Aorta (tissue), 5 donors: ENCODE measurements at regions not wholly inside any gene's neighbourhood (a gene's known extent, or its start where the extent isn't known, plus 50 kb on each side); places are given as distances from the start of the nearest gene placed in this dataset.

Source experiments
- ATAC-seq: fragments of 200-7000 bp; cut with Tn5 transposase; one replicate; pipeline ENCODE4 v1.9.1; 2022; ENCODE audit warnings: moderate library complexity; ENCODE audit not compliant: low FRiP score
- DNase-seq, 2 donors: peaks; one replicate each; pipeline ENCODE4 v3.0.0-alpha.2; 2020
- H3K27ac ChIP-seq, 2 donors: one replicate each; pipeline ENCODE4 v1.5.1; 2013; ENCODE audit warnings: low read length in 2 of 2, mild to moderate bottlenecking in 2 of 2, moderate library complexity in 2 of 2, control low read depth in 1 of 2, inconsistent platforms in 1 of 2, low read depth in 1 of 2
- H3K27me3 ChIP-seq, 2 donors: one replicate each; pipeline ENCODE4 v1.6.1; 2013; ENCODE audit warnings: control low read depth in 1 of 2, low read length in 1 of 2, mild to moderate bottlenecking in 1 of 2, moderate library complexity in 1 of 2; ENCODE audit not compliant: insufficient read depth in 2 of 2, control insufficient read depth in 1 of 2
- H3K36me3 ChIP-seq, 2 donors: one replicate each; pipeline ENCODE4 v1.6.1; 2013; ENCODE audit warnings: control low read depth in 1 of 2, low read length in 1 of 2, mild to moderate bottlenecking in 1 of 2; ENCODE audit not compliant: insufficient read depth in 2 of 2, control insufficient read depth in 1 of 2
- H3K4me1 ChIP-seq, 2 donors: one replicate each; pipeline ENCODE4 v1.6.1; 2013; ENCODE audit warnings: low read length in 2 of 2, control low read depth in 1 of 2, mild to moderate bottlenecking in 1 of 2, moderate library complexity in 1 of 2; ENCODE audit not compliant: insufficient read depth in 2 of 2, control insufficient read depth in 1 of 2
- H3K4me3 ChIP-seq, 2 donors: one replicate each; pipeline ENCODE4 v1.5.1; 2013; ENCODE audit warnings: low read length in 2 of 2, control low read depth in 1 of 2, mild to moderate bottlenecking in 1 of 2
- H3K9me3 ChIP-seq: one replicate; pipeline ENCODE4 v1.6.1; 2013; ENCODE audit warnings: mild to moderate bottlenecking, low read length; ENCODE audit not compliant: control insufficient read depth
- WGBS, 2 donors: extraction: QIAGEN DNeasy Blood & Tissue Kit; methylation state at CpG; one replicate each; pipeline ENCODE4 v1.1.7; 2013; 5-methylcytosine and 5-hydroxymethylcytosine counted together
- intact Hi-C, 2 donors: fragments of 100-400 bp; cut with DNase I; formaldehyde crosslinking; loops; one replicate each; pipeline versions ENCODE4 v1.14.2 to v1.15.0; 2022
- donor health status: healthy with polysubstance abuse.
- donor health status: Bipolar disorder and iron deficiency.
- donor health status: DM: no; HTN: no; CAD: no.
- donor health status: DM: no; HTN: no; CAD: no.
- donor health status: DM: yes; HTN: yes; CAD: no.

GRCh38 chr20:58135441-58136148 lies 92.9 kb downstream of the ANKRD60 start:
- Histone ChIP-seq H3K4me1 (peaks cover 2 to 7% of the 10 kb centered on the region in 2 donors), H3K27ac (no peak overlapping the region), H3K36me3 (no peaks in the 10 kb centered on the region), H3K4me3 (no peak overlapping the region), H3K9me3 (no peaks in the 10 kb centered on the region), H3K27me3 (no peaks in the 10 kb centered on the region)
- no peak for ATAC-seq
- 22 to 28% methylated on average over 16 of the region's 16 CpGs for WGBS, 2 donors
- peak in 1 of 2 donors; percentile 51 for DNase-seq
- intact Hi-C loops = no loop called here

- 19 to 30% methylated on average over 9 of the region's 9 CpGs for whole genome bisulfite sequencing, 2 donors
- Histone ChIP-seq H3K27me3 (no peaks in the 10 kb centered on the region), H3K9me3 (no peaks in the 10 kb centered on the region), H3K4me3 (no peak overlapping the region), H3K36me3 (no peaks in the 10 kb centered on the region), H3K27ac (peak overlapping the region; percentile 39 to 48), H3K4me1 (peaks cover 2 to 8% of the 10 kb centered on the region in 2 donors)
- DNase-seq (peak in 1 of 2 donors; percentile 11), ATAC-seq (no peak)
- intact Hi-C loops = loop anchor here in 1 of 2 donors (5.0 kb wide), 1 partner anchor 44 kb away; no protein-coding TSS in a partner anchor
Measured at GRCh38 chr20:58133020-58133808, 95.2 kb downstream of the ANKRD60 start.

DNA sequence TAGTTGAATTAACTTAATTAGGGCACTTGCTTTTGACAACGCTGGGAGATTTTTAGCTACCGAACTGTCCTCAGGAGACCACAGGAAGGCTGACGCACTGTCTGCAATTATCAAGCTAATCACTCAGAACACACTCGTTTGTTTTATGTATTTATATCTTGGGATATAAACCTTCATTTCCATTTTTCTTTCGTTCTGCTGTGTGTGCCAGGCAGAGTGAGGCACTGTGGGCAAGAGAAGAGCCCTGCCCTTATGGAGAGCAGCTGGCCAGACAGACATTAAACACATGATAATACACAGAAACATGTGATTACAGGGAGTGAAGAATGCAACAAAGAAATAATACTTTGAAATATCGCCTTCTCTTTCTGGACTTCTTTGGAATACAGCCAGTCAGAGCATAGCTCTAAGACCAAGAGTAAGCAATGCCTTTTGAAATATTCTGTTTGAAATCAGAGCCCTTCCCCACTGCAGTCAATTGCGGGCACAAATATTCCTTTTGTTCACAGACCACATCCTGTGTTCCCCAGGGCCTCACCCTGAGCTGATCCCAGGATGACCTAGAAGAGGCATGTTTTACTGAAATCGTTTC lies 96.8 kb downstream of the ANKRD60 start:
- Histone ChIP-seq H3K4me3 (no peak overlapping the region), H3K27me3 (no peaks in the 10 kb centered on the region), H3K4me1 (peaks cover 2 to 10% of the 10 kb centered on the region in 2 donors)

DNA sequence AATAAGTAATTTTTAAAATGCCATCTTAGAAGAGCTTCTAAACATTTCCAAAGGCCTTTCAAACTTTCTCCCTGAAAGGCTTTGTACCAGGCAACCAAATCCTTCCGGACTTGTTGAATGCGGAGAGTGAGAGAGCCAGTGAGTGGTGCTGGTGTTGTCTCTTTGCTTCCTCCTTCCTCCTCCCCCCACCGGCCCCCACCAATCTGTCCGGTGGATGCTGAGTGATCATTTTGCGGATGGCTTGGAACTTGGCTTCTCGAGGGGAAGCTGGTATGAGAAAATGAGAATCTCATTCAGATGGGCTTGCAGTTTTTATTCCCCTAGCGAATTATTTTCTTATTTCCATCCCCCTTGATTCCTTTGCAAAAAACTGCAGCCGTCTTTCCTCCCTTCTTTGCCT lies 97.3 kb downstream of the ANKRD60 start:
- Histone ChIP-seq H3K4me1 (peaks cover 2 to 10% of the 10 kb centered on the region in 2 donors), H3K4me3 (no peak overlapping the region), H3K9me3 (no peaks in the 10 kb centered on the region), H3K27ac (peak overlapping the region in 1 of 2 donors; percentile 68), H3K27me3 (no peaks in the 10 kb centered on the region), H3K36me3 (no peaks in the 10 kb centered on the region)
- no peak for ATAC-seq
- peak in 1 of 2 donors; percentile 21 for DNase-seq
- intact Hi-C loops = loop anchor here in 1 of 2 donors (5.0 kb wide), 1 partner anchor 46 kb away; no protein-coding TSS in a partner anchor
- WGBS, 2 donors = 43 to 53% methylated on average over 8 of the region's 8 CpGs

More for the DNA sequence above, 96.8 kb downstream of the ANKRD60 start:
- no peak for ATAC-seq
- WGBS, 2 donors = 11 to 14% methylated on average over 8 of the region's 8 CpGs
- no peak for DNase-seq
- H3K27ac ChIP-seq = peak overlapping the region in 1 of 2 donors; percentile 68
- intact Hi-C loops = loop anchor here in 1 of 2 donors (5.0 kb wide), 1 partner anchor 46 kb away; no protein-coding TSS in a partner anchor
- no peaks in the 10 kb centered on the region for H3K36me3 ChIP-seq
- H3K9me3 ChIP-seq = no peaks in the 10 kb centered on the region

GRCh38 chr20:58130581-58130980 lies 97.9 kb downstream of the ANKRD60 start:
- Histone ChIP-seq H3K4me1 (peaks cover 2 to 10% of the 10 kb centered on the region in 2 donors), H3K4me3 (no peak overlapping the region), H3K9me3 (no peaks in the 10 kb centered on the region), H3K36me3 (no peaks in the 10 kb centered on the region), H3K27me3 (no peaks in the 10 kb centered on the region), H3K27ac (peak overlapping the region; percentile 47 to 78)
- DNase-seq = peak in 1 of 2 donors; percentile 45
- no peak for ATAC-seq
- intact Hi-C loops = loop anchor here in 1 of 2 donors (5.0 kb wide), 1 partner anchor 47 kb away; no protein-coding TSS in a partner anchor
- WGBS, 2 donors = 82 to 85% methylated on average over 14 of the region's 14 CpGs

DNA sequence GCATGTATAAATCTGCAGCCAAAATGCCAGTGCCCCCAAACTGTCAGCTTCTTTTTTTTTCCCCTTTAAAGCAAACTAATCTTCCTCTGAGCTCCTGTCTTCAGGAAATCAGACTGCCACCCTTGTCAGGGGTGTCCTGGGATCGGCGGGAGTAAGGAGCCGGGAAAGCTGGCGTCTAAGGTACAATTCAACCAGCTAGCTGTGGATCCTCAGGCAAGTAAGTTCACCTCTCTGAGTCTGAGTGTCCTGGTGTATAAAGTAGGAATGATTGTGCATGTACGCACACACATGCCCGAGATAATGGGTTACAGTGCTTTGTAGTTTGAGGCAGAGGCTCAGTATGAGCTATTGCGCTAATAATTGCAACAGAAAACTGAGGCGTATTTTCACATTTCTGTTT lies 98.3 kb downstream of the ANKRD60 start:
- DNase-seq (peak in 1 of 2 donors; percentile 23), ATAC-seq (no peak)
- H3K27ac ChIP-seq = peak overlapping the region; percentile 47 to 78
- intact Hi-C loops = loop anchor here in 1 of 2 donors (5.0 kb wide), 1 partner anchor 47 kb away; no protein-coding TSS in a partner anchor
- no peaks in the 10 kb centered on the region for H3K36me3 ChIP-seq
- H3K4me1 ChIP-seq = peaks cover 2 to 10% of the 10 kb centered on the region in 2 donors
- no peaks in the 10 kb centered on the region for H3K27me3 ChIP-seq
- no peak overlapping the region for H3K4me3 ChIP-seq
- no peaks in the 10 kb centered on the region for H3K9me3 ChIP-seq
- WGBS, 2 donors = 81 to 84% methylated on average over 8 of the region's 8 CpGs

DNA sequence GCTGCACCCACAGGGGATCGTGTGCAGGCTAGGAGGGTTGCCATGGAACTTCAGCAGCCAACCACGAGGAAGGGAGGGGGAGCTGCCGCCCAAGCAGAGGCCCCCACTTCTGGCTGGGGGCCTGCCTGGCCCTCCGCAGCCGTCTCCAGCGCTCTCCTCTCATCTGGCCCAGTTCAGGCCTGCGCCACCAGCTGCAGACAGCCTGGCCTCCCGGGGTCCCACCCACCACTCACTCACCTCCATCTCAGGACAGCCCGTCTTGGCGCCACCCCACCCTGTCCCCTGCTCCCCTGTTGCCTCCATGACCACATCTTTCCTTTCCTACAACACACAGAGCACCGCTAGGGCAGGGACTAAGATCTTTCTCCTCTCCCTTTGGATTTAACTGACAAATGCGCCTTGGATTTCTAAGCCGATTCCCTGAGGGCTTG lies 98.7 kb downstream of the ANKRD60 start:
- Histone ChIP-seq H3K27me3 (no peaks in the 10 kb centered on the region), H3K27ac (peak overlapping the region; percentile 47 to 78), H3K9me3 (no peaks in the 10 kb centered on the region), H3K36me3 (no peaks in the 10 kb centered on the region), H3K4me1 (peaks cover 2 to 10% of the 10 kb centered on the region in 2 donors), H3K4me3 (no peak overlapping the region)
- peak in 1 of 2 donors; percentile 63 for DNase-seq
- peak; percentile 44 for ATAC-seq
- 11 to 18% methylated on average over 11 to 13 of the region's 13 CpGs for WGBS, 2 donors
- intact Hi-C loops = loop anchor here in 1 of 2 donors (5.0 kb wide), 1 partner anchor 48 kb away; no protein-coding TSS in a partner anchor
